ENCODE measurements at regions not wholly inside any gene's neighbourhood (a gene's known extent, or its start where the extent isn't known, plus 50 kb on each side); places are given as distances from the start of the nearest gene placed in this dataset.

GRCh38 chr7:119931230-119931824 lies 341.6 kb upstream of the KCND2 start:
- H3K4me1 ChIP-seq (ENCODE audit: control insufficient read depth, extremely low read depth, insufficient read depth, low read length): no peaks in the 10 kb centered on the region
- no peak overlapping the region for H3K4me3 ChIP-seq (ENCODE audit: control insufficient read depth in 2 of 3, extremely low read depth in 1 of 3, insufficient read depth in 2 of 3, low read depth in 1 of 3, low read length in 3 of 3)
- H3K9me3 ChIP-seq (ENCODE audit: control insufficient read depth, low read depth, low read length): no peaks in the 10 kb centered on the region
- no peak overlapping the region for H2AFZ ChIP-seq (ENCODE audit: control insufficient read depth, low read length)
- DNase-seq (ENCODE audit: low read depth, low spot score) (no peak), FAIRE-seq (no peak)
- TF ChIP-seq CTCF (optimal IDR thresholded peaks at IDR 0.05 in 1 of 3, IDR thresholded peaks at IDR 0.05 in 1 of 3, conservative IDR thresholded peaks at IDR 0.05 in 1 of 3; ENCODE audit: extremely low read depth in 1 of 3, insufficient read depth in 2 of 3, low read length in 3 of 3) (no peak), EZH2 (IDR thresholded peaks at IDR 0.05; ENCODE audit: low read length) (no peak)
- no peaks in the 10 kb centered on the region for H4K20me1 ChIP-seq (ENCODE audit: control insufficient read depth, extremely low read depth, insufficient read depth, low read length)
- H3K9ac ChIP-seq (ENCODE audit: control insufficient read depth, extremely low read depth, insufficient read depth, low read length): no peak overlapping the region
- no peaks in the 10 kb centered on the region for H3K27me3 ChIP-seq (ENCODE audit: control insufficient read depth, extremely low read depth, insufficient read depth, low read length)
- no peak overlapping the region for H3K27ac ChIP-seq (ENCODE audit: control insufficient read depth, insufficient read depth, low read length)
- no peak overlapping the region for H3K4me2 ChIP-seq (ENCODE audit: control insufficient read depth, extremely low read depth, insufficient read depth, low read depth, low read length)
- H3K36me3 ChIP-seq (ENCODE audit: control insufficient read depth in 2 of 2, extremely low read depth in 1 of 2, insufficient read depth in 2 of 2, low read length in 2 of 2): no peaks in the 10 kb centered on the region
- dilution Hi-C loops (cut with MboI; ENCODE audit: extremely low pct_ligation_motif_present, low sequenced_read_pairs): no loop called here
- no peaks in the 10 kb centered on the region for H3K9me1 ChIP-seq (ENCODE audit: control insufficient read depth, extremely low read depth, insufficient read depth, low read length)
- no peaks in the 10 kb centered on the region for H3K79me2 ChIP-seq (ENCODE audit: control insufficient read depth, insufficient read depth, low read length)

GRCh38 chr7:119935418-119936025 lies 337.5 kb upstream of the KCND2 start:
- H3K36me3 ChIP-seq (ENCODE audit: control insufficient read depth in 2 of 2, extremely low read depth in 1 of 2, insufficient read depth in 2 of 2, low read length in 2 of 2): no peaks in the 10 kb centered on the region
- H4K20me1 ChIP-seq (ENCODE audit: control insufficient read depth, extremely low read depth, insufficient read depth, low read length): no peaks in the 10 kb centered on the region
- no peaks in the 10 kb centered on the region for H3K27me3 ChIP-seq (ENCODE audit: control insufficient read depth, extremely low read depth, insufficient read depth, low read length)
- no peak overlapping the region for H2AFZ ChIP-seq (ENCODE audit: control insufficient read depth, low read length)
- no peak overlapping the region for H3K27ac ChIP-seq (ENCODE audit: control insufficient read depth, insufficient read depth, low read length)
- H3K4me2 ChIP-seq (ENCODE audit: control insufficient read depth, extremely low read depth, insufficient read depth, low read depth, low read length): no peak overlapping the region
- H3K4me3 ChIP-seq (ENCODE audit: control insufficient read depth in 2 of 3, extremely low read depth in 1 of 3, insufficient read depth in 2 of 3, low read depth in 1 of 3, low read length in 3 of 3): no peak overlapping the region
- DNase-seq (ENCODE audit: low read depth, low spot score) (no peak), FAIRE-seq (no peak)
- no peaks in the 10 kb centered on the region for H3K79me2 ChIP-seq (ENCODE audit: control insufficient read depth, insufficient read depth, low read length)
- H3K9ac ChIP-seq (ENCODE audit: control insufficient read depth, extremely low read depth, insufficient read depth, low read length): no peak overlapping the region
- no peaks in the 10 kb centered on the region for H3K9me1 ChIP-seq (ENCODE audit: control insufficient read depth, extremely low read depth, insufficient read depth, low read length)
- no peaks in the 10 kb centered on the region for H3K4me1 ChIP-seq (ENCODE audit: control insufficient read depth, extremely low read depth, insufficient read depth, low read length)
- TF ChIP-seq EZH2 (IDR thresholded peaks at IDR 0.05; ENCODE audit: low read length): no peak
- peak in 2 of 3 experiments; percentile 16 to 33 for TF ChIP-seq CTCF (optimal IDR thresholded peaks at IDR 0.05 in 1 of 3, IDR thresholded peaks at IDR 0.05 in 1 of 3, conservative IDR thresholded peaks at IDR 0.05 in 1 of 3; ENCODE audit: extremely low read depth in 1 of 3, insufficient read depth in 2 of 3, low read length in 3 of 3)
- no peaks in the 10 kb centered on the region for H3K9me3 ChIP-seq (ENCODE audit: control insufficient read depth, low read depth, low read length)
- dilution Hi-C loops (cut with MboI; ENCODE audit: extremely low pct_ligation_motif_present, low sequenced_read_pairs): no loop called here

All from keratinocyte (primary cell).